ENCODE measurements at regions not wholly inside any gene's neighbourhood (a gene's known extent, or its start where the extent isn't known, plus 50 kb on each side); places are given as distances from the start of the nearest gene placed in this dataset.

DNA sequence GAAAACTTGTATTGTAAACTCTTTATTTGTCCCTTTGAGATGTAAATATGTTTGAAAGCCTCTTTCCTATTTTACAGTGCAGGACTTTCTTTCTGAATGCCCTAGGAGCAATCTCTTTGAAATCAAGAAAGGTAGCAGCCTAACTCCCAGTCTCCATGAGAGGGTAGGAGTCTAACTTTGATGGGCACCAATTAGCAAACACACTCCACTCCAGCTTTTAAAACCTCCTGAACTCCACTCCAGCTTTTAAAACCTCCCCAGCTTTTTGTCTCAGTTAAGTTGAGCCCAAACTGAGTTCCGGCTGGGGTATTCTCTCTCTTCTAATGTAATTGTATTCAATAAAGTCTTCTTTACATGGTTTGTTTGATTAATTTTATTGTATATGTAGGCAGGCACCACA, 493.7 kb upstream of the CDH7 start:
- no peaks in the 10 kb centered on the region for H3K27me3 ChIP-seq (ENCODE audit: insufficient read depth, low read length)
- H2BK5ac ChIP-seq (ENCODE audit: low read depth, low read length, poor library complexity), result no peak overlapping the region
- no peak overlapping the region for H3K23ac ChIP-seq (ENCODE audit: low read length)
- no peak overlapping the region for H3K4ac ChIP-seq (ENCODE audit: low read depth, low read length)
- H4K91ac ChIP-seq (ENCODE audit: low read depth, low read length), result no peak overlapping the region
- no peak overlapping the region for H3K27ac ChIP-seq (ENCODE audit: low read depth, low read length)
- H2BK120ac ChIP-seq (ENCODE audit: insufficient read depth, low read length, poor library complexity), result no peak overlapping the region
- H4K12ac ChIP-seq (ENCODE audit: low read depth, low read length), result no peak overlapping the region
- no peak overlapping the region for H2AK5ac ChIP-seq (ENCODE audit: low read length)
- no peak overlapping the region for H4K8ac ChIP-seq (ENCODE audit: low read depth, low read length)
- no peak for DNase-seq
- no peak overlapping the region for H3K18ac ChIP-seq (ENCODE audit: low read length)
- no peak overlapping the region for H3K14ac ChIP-seq (ENCODE audit: low read length)
- H3K4me1 ChIP-seq (ENCODE audit: control insufficient read depth in 1 of 2, insufficient read depth in 2 of 2, low read length in 2 of 2), result no peaks in the 10 kb centered on the region
- H3K36me3 ChIP-seq (ENCODE audit: control insufficient read depth in 1 of 2, insufficient read depth in 2 of 2, low read length in 2 of 2), result no peaks in the 10 kb centered on the region
- no peak overlapping the region for H3K4me3 ChIP-seq (ENCODE audit: low read depth, low read length)
- no peaks in the 10 kb centered on the region for H3K79me2 ChIP-seq (ENCODE audit: control insufficient read depth, insufficient read depth, low read length, poor library complexity)
- H3K9ac ChIP-seq (ENCODE audit: low read length), result no peak overlapping the region
- no peaks in the 10 kb centered on the region for H3K9me3 ChIP-seq (ENCODE audit: insufficient read depth, low read depth, low read length)
- no peaks in the 10 kb centered on the region for H3K79me1 ChIP-seq (ENCODE audit: low read length)
- no CpG with 5 or more reads among the region's 1 CpG for WGBS (ENCODE audit: extremely low coverage, insufficient coverage, insufficient read length)
- no peak overlapping the region for H2BK12ac ChIP-seq (ENCODE audit: low read length)
- H3K4me2 ChIP-seq (ENCODE audit: low read length), result no peak overlapping the region
- no peak overlapping the region for H2AFZ ChIP-seq (ENCODE audit: insufficient read depth, low read length, poor library complexity)

GRCh38 chr18:65255417-65255816, 495.4 kb upstream of the CDH7 start:
- no CpG with 5 or more reads among the region's 2 CpGs for WGBS (ENCODE audit: extremely low coverage, insufficient coverage, insufficient read length)
- H3K18ac ChIP-seq (ENCODE audit: low read length), result no peak overlapping the region
- no peak for DNase-seq
- no peak overlapping the region for H2AK5ac ChIP-seq (ENCODE audit: low read length)
- H3K27ac ChIP-seq (ENCODE audit: low read depth, low read length), result no peak overlapping the region
- H3K23ac ChIP-seq (ENCODE audit: low read length), result no peak overlapping the region
- H2BK12ac ChIP-seq (ENCODE audit: low read length), result no peak overlapping the region
- H3K4me2 ChIP-seq (ENCODE audit: low read length), result no peak overlapping the region
- H3K4me1 ChIP-seq (ENCODE audit: control insufficient read depth in 1 of 2, insufficient read depth in 2 of 2, low read length in 2 of 2), result no peaks in the 10 kb centered on the region
- H3K27me3 ChIP-seq (ENCODE audit: insufficient read depth, low read length), result no peaks in the 10 kb centered on the region
- no peaks in the 10 kb centered on the region for H3K79me2 ChIP-seq (ENCODE audit: control insufficient read depth, insufficient read depth, low read length, poor library complexity)
- H3K4me3 ChIP-seq (ENCODE audit: low read depth, low read length), result no peak overlapping the region
- no peaks in the 10 kb centered on the region for H3K9me3 ChIP-seq (ENCODE audit: insufficient read depth, low read depth, low read length)
- H3K79me1 ChIP-seq (ENCODE audit: low read length), result no peaks in the 10 kb centered on the region
- H3K36me3 ChIP-seq (ENCODE audit: control insufficient read depth in 1 of 2, insufficient read depth in 2 of 2, low read length in 2 of 2), result no peaks in the 10 kb centered on the region
- no peak overlapping the region for H2BK120ac ChIP-seq (ENCODE audit: insufficient read depth, low read length, poor library complexity)
- H4K91ac ChIP-seq (ENCODE audit: low read depth, low read length), result no peak overlapping the region
- no peak overlapping the region for H4K8ac ChIP-seq (ENCODE audit: low read depth, low read length)
- H2AFZ ChIP-seq (ENCODE audit: insufficient read depth, low read length, poor library complexity), result no peak overlapping the region
- no peak overlapping the region for H3K4ac ChIP-seq (ENCODE audit: low read depth, low read length)
- no peak overlapping the region for H4K12ac ChIP-seq (ENCODE audit: low read depth, low read length)
- no peak overlapping the region for H2BK5ac ChIP-seq (ENCODE audit: low read depth, low read length, poor library complexity)
- no peak overlapping the region for H3K9ac ChIP-seq (ENCODE audit: low read length)
- no peak overlapping the region for H3K14ac ChIP-seq (ENCODE audit: low read length)

DNA sequence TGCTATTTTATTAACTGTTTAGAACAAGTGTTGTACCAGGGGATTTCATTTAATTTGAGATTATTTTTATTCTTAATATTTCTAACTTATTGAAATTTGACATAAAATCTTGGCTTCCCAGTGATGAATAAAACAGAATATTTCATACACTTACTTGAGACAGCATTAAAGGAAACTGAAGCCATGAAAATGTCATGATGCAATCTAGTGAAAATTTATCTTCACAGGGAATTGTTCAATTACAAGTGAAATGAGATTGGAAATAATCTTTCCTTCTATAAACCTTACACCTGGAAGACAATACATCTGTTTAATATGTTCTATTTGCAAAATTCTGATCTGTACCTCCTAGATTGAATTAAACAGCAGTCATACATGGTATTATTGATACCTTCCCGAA, 511.0 kb upstream of the CDH7 start:
- Histone ChIP-seq H3K4me3 (ENCODE audit: low read depth, low read length) (no peak overlapping the region), H3K18ac (ENCODE audit: low read length) (no peak overlapping the region), H3K27me3 (ENCODE audit: insufficient read depth, low read length) (no peaks in the 10 kb centered on the region), H4K12ac (ENCODE audit: low read depth, low read length) (no peak overlapping the region), H3K4ac (ENCODE audit: low read depth, low read length) (no peak overlapping the region), H3K9me3 (ENCODE audit: insufficient read depth, low read depth, low read length) (no peaks in the 10 kb centered on the region), H2AK5ac (ENCODE audit: low read length) (no peak overlapping the region), H3K14ac (ENCODE audit: low read length) (no peak overlapping the region), H2BK5ac (ENCODE audit: low read depth, low read length, poor library complexity) (no peak overlapping the region), H2BK120ac (ENCODE audit: insufficient read depth, low read length, poor library complexity) (no peak overlapping the region), H2BK12ac (ENCODE audit: low read length) (no peak overlapping the region), H3K79me1 (ENCODE audit: low read length) (no peaks in the 10 kb centered on the region), H4K91ac (ENCODE audit: low read depth, low read length) (no peak overlapping the region), H3K23ac (ENCODE audit: low read length) (no peak overlapping the region), H2AFZ (ENCODE audit: insufficient read depth, low read length, poor library complexity) (no peak overlapping the region), H3K79me2 (ENCODE audit: control insufficient read depth, insufficient read depth, low read length, poor library complexity) (no peaks in the 10 kb centered on the region), H4K8ac (ENCODE audit: low read depth, low read length) (no peak overlapping the region), H3K36me3 (ENCODE audit: control insufficient read depth in 1 of 2, insufficient read depth in 2 of 2, low read length in 2 of 2) (no peaks in the 10 kb centered on the region), H3K4me2 (ENCODE audit: low read length) (no peak overlapping the region), H3K9ac (ENCODE audit: low read length) (no peak overlapping the region), H3K4me1 (ENCODE audit: control insufficient read depth in 1 of 2, insufficient read depth in 2 of 2, low read length in 2 of 2) (peaks cover 0 to 4% of the 10 kb centered on the region in 2 experiments), H3K27ac (ENCODE audit: low read depth, low read length) (no peak overlapping the region)
- DNase-seq, result no peak
- WGBS (ENCODE audit: extremely low coverage, insufficient coverage, insufficient read length), result no CpG with 5 or more reads among the region's 1 CpG

DNA sequence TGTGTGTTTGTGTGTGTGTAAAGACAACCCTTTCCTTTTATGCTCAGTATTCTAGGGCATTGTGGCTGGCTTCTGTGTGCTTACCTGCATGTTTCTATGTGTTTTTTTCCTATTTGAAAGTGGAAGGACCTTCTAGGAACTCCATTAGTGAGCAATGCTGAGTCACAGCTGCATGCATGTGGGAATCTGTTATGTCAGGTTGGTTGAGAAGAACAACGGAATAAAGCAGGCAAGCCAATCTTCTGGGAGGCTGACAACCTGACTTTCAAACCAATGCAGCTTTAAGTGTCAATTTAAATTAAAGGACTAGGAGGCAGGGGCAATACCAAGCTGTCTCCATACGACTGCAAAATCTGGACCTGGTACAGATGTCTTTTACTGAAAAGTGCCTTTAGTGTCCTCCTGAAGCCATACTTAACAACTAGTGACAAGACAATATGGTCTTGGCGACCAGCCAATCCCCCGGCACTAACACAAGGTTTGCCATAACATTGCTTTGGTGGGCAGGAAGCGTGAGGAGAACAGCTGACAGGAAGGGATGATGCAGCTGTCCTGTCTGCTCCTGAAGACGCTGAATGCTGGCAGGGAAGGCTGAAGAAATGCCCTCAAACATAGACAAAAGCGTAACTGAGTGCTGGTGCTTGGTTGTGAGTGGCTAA, 514.7 kb upstream of the CDH7 start:
- H3K18ac ChIP-seq (ENCODE audit: low read length), result no peak overlapping the region
- no peak for DNase-seq
- H3K27ac ChIP-seq (ENCODE audit: low read depth, low read length), result no peak overlapping the region
- H3K4me1 ChIP-seq (ENCODE audit: control insufficient read depth in 1 of 2, insufficient read depth in 2 of 2, low read length in 2 of 2), result peaks cover 0 to 4% of the 10 kb centered on the region in 2 experiments
- no CpG with 5 or more reads among the region's 7 CpGs for WGBS (ENCODE audit: extremely low coverage, insufficient coverage, insufficient read length)
- H4K12ac ChIP-seq (ENCODE audit: low read depth, low read length), result no peak overlapping the region
- H3K9ac ChIP-seq (ENCODE audit: low read length), result no peak overlapping the region
- no peaks in the 10 kb centered on the region for H3K9me3 ChIP-seq (ENCODE audit: insufficient read depth, low read depth, low read length)
- no peaks in the 10 kb centered on the region for H3K79me1 ChIP-seq (ENCODE audit: low read length)
- H4K91ac ChIP-seq (ENCODE audit: low read depth, low read length), result no peak overlapping the region
- no peak overlapping the region for H2AK5ac ChIP-seq (ENCODE audit: low read length)
- H2BK120ac ChIP-seq (ENCODE audit: insufficient read depth, low read length, poor library complexity), result no peak overlapping the region
- H3K4ac ChIP-seq (ENCODE audit: low read depth, low read length), result no peak overlapping the region
- H3K79me2 ChIP-seq (ENCODE audit: control insufficient read depth, insufficient read depth, low read length, poor library complexity), result no peaks in the 10 kb centered on the region
- H4K8ac ChIP-seq (ENCODE audit: low read depth, low read length), result no peak overlapping the region
- no peak overlapping the region for H3K4me2 ChIP-seq (ENCODE audit: low read length)
- H3K14ac ChIP-seq (ENCODE audit: low read length), result no peak overlapping the region
- no peak overlapping the region for H2BK12ac ChIP-seq (ENCODE audit: low read length)
- no peak overlapping the region for H2AFZ ChIP-seq (ENCODE audit: insufficient read depth, low read length, poor library complexity)
- H3K36me3 ChIP-seq (ENCODE audit: control insufficient read depth in 1 of 2, insufficient read depth in 2 of 2, low read length in 2 of 2), result no peaks in the 10 kb centered on the region
- H2BK5ac ChIP-seq (ENCODE audit: low read depth, low read length, poor library complexity), result no peak overlapping the region
- no peak overlapping the region for H3K23ac ChIP-seq (ENCODE audit: low read length)
- no peaks in the 10 kb centered on the region for H3K27me3 ChIP-seq (ENCODE audit: insufficient read depth, low read length)
- no peak overlapping the region for H3K4me3 ChIP-seq (ENCODE audit: low read depth, low read length)

All from trophoblast cell (in vitro differentiated cells and primary cell).